ENCODE measurements at regions not wholly inside any gene's neighbourhood (a gene's known extent, or its start where the extent isn't known, plus 50 kb on each side); places are given as distances from the start of the nearest gene placed in this dataset.

GRCh38 chr11:79570104-79570503 is 129.3 kb upstream of the TENM4 start:
- TF ChIP-seq EZH2 (IDR thresholded peaks at IDR 0.05) (no peak), EZH2phosphoT487 (IDR thresholded peaks at IDR 0.05) (no peak), CTCF (IDR thresholded peaks at IDR 0.05) (no peak)

GRCh38 chr11:79564288-79564925 is 123.6 kb upstream of the TENM4 start:
- Histone ChIP-seq H3K4me3 (no peak overlapping the region), H3K4me2 (no peak overlapping the region), H3K27me3 (no peaks in the 10 kb centered on the region), H3K79me2 (ENCODE audit: low read depth) (no peaks in the 10 kb centered on the region), H4K20me1 (ENCODE audit: low read depth) (no peaks in the 10 kb centered on the region), H3K36me3 (no peaks in the 10 kb centered on the region), H3K9ac (no peak overlapping the region), H3K4me1 (peaks cover 4% of the 10 kb centered on the region), H3K9me3 (ENCODE audit: low read depth) (no peaks in the 10 kb centered on the region), H2AFZ (replicated peaks) (no peak overlapping the region), H3K27ac (no peak overlapping the region), H3F3A (ENCODE audit: low read depth) (no peaks in the 10 kb centered on the region)
- Mint-ChIP-seq H3K9me3 (peaks cover under 1% of the 10 kb centered on the region), H3K27me3 (ENCODE audit: insufficient read depth, low read depth) (peaks cover 3% of the 10 kb centered on the region), H3K4me1 (no peaks in the 10 kb centered on the region), H3K36me3 (no peaks in the 10 kb centered on the region), H3K4me3 (no peak overlapping the region), H3K27ac (no peak overlapping the region)
- DNase-seq (ENCODE audit: low spot score) = no peak
- no peak for TF ChIP-seq EZH2 (IDR thresholded peaks at IDR 0.05)
- TF ChIP-seq CTCF (IDR thresholded peaks at IDR 0.05) = no peak
- no peak for TF ChIP-seq EZH2phosphoT487 (IDR thresholded peaks at IDR 0.05)

More at GRCh38 chr11:79570104-79570503, 129.3 kb upstream of the TENM4 start:
- peaks cover 2% of the 10 kb centered on the region for H3K9me3 Mint-ChIP-seq
- no peak for DNase-seq (ENCODE audit: low spot score)
- Histone ChIP-seq H3K9me3 (ENCODE audit: low read depth) (no peaks in the 10 kb centered on the region), H3F3A (ENCODE audit: low read depth) (no peaks in the 10 kb centered on the region), H3K27me3 (no peaks in the 10 kb centered on the region), H3K79me2 (ENCODE audit: low read depth) (no peaks in the 10 kb centered on the region), H3K9ac (no peak overlapping the region), H3K4me1 (peaks cover 4% of the 10 kb centered on the region), H4K20me1 (ENCODE audit: low read depth) (no peaks in the 10 kb centered on the region), H3K27ac (no peak overlapping the region), H2AFZ (replicated peaks) (no peak overlapping the region), H3K4me3 (no peak overlapping the region), H3K36me3 (no peaks in the 10 kb centered on the region), H3K4me2 (no peak overlapping the region)
- H3K4me1 Mint-ChIP-seq = no peaks in the 10 kb centered on the region
- H3K27me3 Mint-ChIP-seq (ENCODE audit: insufficient read depth, low read depth) = peaks cover 3% of the 10 kb centered on the region
- no peak overlapping the region for H3K27ac Mint-ChIP-seq
- H3K36me3 Mint-ChIP-seq = no peaks in the 10 kb centered on the region
- no peak overlapping the region for H3K4me3 Mint-ChIP-seq

GRCh38 chr11:79561496-79561895 is 120.7 kb upstream of the TENM4 start:
- no peak overlapping the region for H3K4me3 ChIP-seq
- no peak for DNase-seq (ENCODE audit: low spot score)
- no peak overlapping the region for H3K9ac ChIP-seq
- H3K9me3 ChIP-seq (ENCODE audit: low read depth) = no peaks in the 10 kb centered on the region
- no peak overlapping the region for H3K4me2 ChIP-seq
- Mint-ChIP-seq H3K36me3 (no peaks in the 10 kb centered on the region), H3K9me3 (no peaks in the 10 kb centered on the region), H3K27me3 (ENCODE audit: insufficient read depth, low read depth) (no peaks in the 10 kb centered on the region), H3K4me3 (no peak overlapping the region), H3K4me1 (no peaks in the 10 kb centered on the region), H3K27ac (no peak overlapping the region)
- H3K36me3 ChIP-seq = no peaks in the 10 kb centered on the region
- TF ChIP-seq CTCF (IDR thresholded peaks at IDR 0.05) = no peak
- TF ChIP-seq EZH2 (IDR thresholded peaks at IDR 0.05) = no peak
- TF ChIP-seq EZH2phosphoT487 (IDR thresholded peaks at IDR 0.05) = no peak
- H3K27me3 ChIP-seq = no peaks in the 10 kb centered on the region
- H4K20me1 ChIP-seq (ENCODE audit: low read depth) = no peaks in the 10 kb centered on the region
- H3F3A ChIP-seq (ENCODE audit: low read depth) = no peaks in the 10 kb centered on the region
- no peak overlapping the region for H3K27ac ChIP-seq
- H2AFZ ChIP-seq (replicated peaks) = no peak overlapping the region
- H3K79me2 ChIP-seq (ENCODE audit: low read depth) = no peaks in the 10 kb centered on the region
- H3K4me1 ChIP-seq = no peaks in the 10 kb centered on the region

Measured in neural progenitor cell (in vitro differentiated cells).